CD4-positive, alpha-beta T cell treated with Interleukin-15 for 4 hours (primary cell): ENCODE measurements at regions not wholly inside any gene's neighbourhood (a gene's known extent, or its start where the extent isn't known, plus 50 kb on each side); places are given as distances from the start of the nearest gene placed in this dataset.
A peak's percentile ranks its signal among the peaks of the same experiment; 100 is the strongest.

Source experiments
- DNase-seq: peaks from one replicate; pipeline ENCODE4 v3.0.0-alpha.2; 2020; ENCODE audit warnings: low spot score

- no peak for DNase-seq
Measured at GRCh38 chr5:158119961-158120723, 261.2 kb upstream of the CLINT1 start.

GRCh38 chr5:158117467-158118160 lies 258.7 kb upstream of the CLINT1 start:
- DNase-seq = no peak

GRCh38 chr5:158116965-158117364 lies 258.0 kb upstream of the CLINT1 start:
- DNase-seq = no peak

GRCh38 chr5:158115468-158115867 lies 256.5 kb upstream of the CLINT1 start:
- no peak for DNase-seq

GRCh38 chr5:158108177-158108576 lies 249.2 kb upstream of the CLINT1 start:
- no peak for DNase-seq

- no peak for DNase-seq
Measured at GRCh38 chr5:158100373-158100888, 241.5 kb upstream of the CLINT1 start.

- no peak for DNase-seq
Measured at GRCh38 chr5:158099571-158100105, 240.7 kb upstream of the CLINT1 start.

- DNase-seq = no peak
Measured at GRCh38 chr5:158096835-158097234, 237.9 kb upstream of the CLINT1 start.

- no peak for DNase-seq
Measured at GRCh38 chr5:158086856-158087255, 227.9 kb upstream of the CLINT1 start.

GRCh38 chr5:158084292-158084691 lies 225.3 kb upstream of the CLINT1 start:
- DNase-seq = no peak

- no peak for DNase-seq
Measured at GRCh38 chr5:158082696-158083287, 223.8 kb upstream of the CLINT1 start.

- DNase-seq = no peak
Measured at GRCh38 chr5:158080112-158080511, 221.2 kb upstream of the CLINT1 start.

- DNase-seq = no peak
Measured at GRCh38 chr5:158079097-158079496, 220.2 kb upstream of the CLINT1 start.

GRCh38 chr5:158074992-158075769 lies 216.2 kb upstream of the CLINT1 start:
- DNase-seq = peak; percentile 39

GRCh38 chr5:158074597-158074991 lies 215.6 kb upstream of the CLINT1 start:
- no peak for DNase-seq

GRCh38 chr5:158070859-158071258 lies 211.9 kb upstream of the CLINT1 start:
- no peak for DNase-seq

GRCh38 chr5:158069838-158070237 lies 210.9 kb upstream of the CLINT1 start:
- DNase-seq = no peak

- DNase-seq = no peak
Measured at GRCh38 chr5:158068964-158069363, 210.0 kb upstream of the CLINT1 start.

GRCh38 chr5:158066076-158066475 lies 207.1 kb upstream of the CLINT1 start:
- DNase-seq = no peak

- DNase-seq = no peak
Measured at GRCh38 chr5:158064334-158065123, 205.6 kb upstream of the CLINT1 start.

- DNase-seq = no peak
Measured at GRCh38 chr5:158063052-158063451, 204.1 kb upstream of the CLINT1 start.
